Stomach (tissue), 4 donors: ENCODE measurements at regions not wholly inside any gene's neighbourhood (a gene's known extent, or its start where the extent isn't known, plus 50 kb on each side); places are given as distances from the start of the nearest gene placed in this dataset.

Experiments
- CTCF ChIP-seq, 7 experiments: fragments of 450-650 bp in 4 of 7; fragments of 200-600 bp in 3 of 7; sonication (generic) in 3 of 7; IDR thresholded peaks; one replicate each; pipeline ENCODE4 v1.5.1; 2016 to 2019; ENCODE audit warnings: antibody characterized with exemption in 7 of 7, control low read depth in 2 of 7, mild to moderate bottlenecking in 1 of 7
- EP300 ChIP-seq: sonication (generic); formaldehyde crosslinking; IDR thresholded peaks from one replicate; pipeline ENCODE4 v1.6.1; 2017; ENCODE audit warnings: antibody characterized with exemption
- POLR2A ChIP-seq, 4 donors: fragments of 450-650 bp; IDR thresholded peaks; one replicate each; pipeline ENCODE4 v1.6.1; 2016; ENCODE audit warnings: antibody characterized with exemption in 4 of 4, control low read depth in 2 of 4, mild to moderate bottlenecking in 1 of 4, moderate library complexity in 1 of 4
- POLR2AphosphoS5 ChIP-seq, 3 donors: sonication (generic); formaldehyde crosslinking; IDR thresholded peaks; one replicate each; pipeline ENCODE4 v1.6.1; 2016; ENCODE audit warnings: antibody characterized with exemption in 3 of 3

GRCh38 chr9:118034701-118035100, 330.5 kb downstream of the TLR4 start:
- TF ChIP-seq CTCF (IDR thresholded peaks at IDR 0.05) = no peak
- TF ChIP-seq POLR2A (IDR thresholded peaks at IDR 0.05) = no peak
- no peak for TF ChIP-seq POLR2AphosphoS5 (IDR thresholded peaks at IDR 0.05)
- TF ChIP-seq EP300 = no peak
